ENCODE measurements at regions not wholly inside any gene's neighbourhood (a gene's known extent, or its start where the extent isn't known, plus 50 kb on each side); places are given as distances from the start of the nearest gene placed in this dataset.
"Not testable (repeated sequence)": the region's sequence is repeated elsewhere in the genome, so short reads cannot be mapped to it uniquely, and the experiment has no call there.

GRCh38 chr20:12740647-12741046, 268.1 kb upstream of the SPTLC3 start:
- Histone ChIP-seq H3K4me2 (no peak overlapping the region), H3K4me1 (no peaks in the 10 kb centered on the region), H3K9ac (no peak overlapping the region), H3K27me3 (no peaks in the 10 kb centered on the region), H4K20me1 (no peaks in the 10 kb centered on the region), H3K36me3 (no peaks in the 10 kb centered on the region), H3K9me3 (no peaks in the 10 kb centered on the region), H3K27ac (no peak overlapping the region), H3K4me3 (no peak overlapping the region)
- TF ChIP-seq Cebpa-rat (IDR thresholded peaks at IDR 0.05), result no peak

GRCh38 chr20:12744037-12744436, 264.7 kb upstream of the SPTLC3 start:
- no peaks in the 10 kb centered on the region for H4K20me1 ChIP-seq
- no peak overlapping the region for H3K4me2 ChIP-seq
- H3K4me3 ChIP-seq, result no peak overlapping the region
- no peak overlapping the region for H3K9ac ChIP-seq
- no peaks in the 10 kb centered on the region for H3K9me3 ChIP-seq
- H3K36me3 ChIP-seq, result no peaks in the 10 kb centered on the region
- H3K27ac ChIP-seq, result no peak overlapping the region
- no peaks in the 10 kb centered on the region for H3K27me3 ChIP-seq
- no peaks in the 10 kb centered on the region for H3K4me1 ChIP-seq
- TF ChIP-seq Cebpa-rat (IDR thresholded peaks at IDR 0.05), result no peak

- H3K4me2 ChIP-seq, result no peak overlapping the region
- H4K20me1 ChIP-seq, result no peaks in the 10 kb centered on the region
- no peak overlapping the region for H3K9ac ChIP-seq
- TF ChIP-seq Cebpa-rat (IDR thresholded peaks at IDR 0.05), result no peak
- H3K9me3 ChIP-seq, result no peaks in the 10 kb centered on the region
- no peak overlapping the region for H3K4me3 ChIP-seq
- H3K27ac ChIP-seq, result no peak overlapping the region
- no peaks in the 10 kb centered on the region for H3K4me1 ChIP-seq
- H3K27me3 ChIP-seq, result no peaks in the 10 kb centered on the region
- H3K36me3 ChIP-seq, result no peaks in the 10 kb centered on the region
These were observed 260.3 kb upstream of the SPTLC3 start for GRCh38 chr20:12748359-12748994.

GRCh38 chr20:12750221-12750620, 258.6 kb upstream of the SPTLC3 start:
- H3K9me3 ChIP-seq, result no peaks in the 10 kb centered on the region
- H3K27ac ChIP-seq, result no peak overlapping the region
- H3K9ac ChIP-seq, result no peak overlapping the region
- no peaks in the 10 kb centered on the region for H3K4me1 ChIP-seq
- H3K4me3 ChIP-seq, result no peak overlapping the region
- no peaks in the 10 kb centered on the region for H3K36me3 ChIP-seq
- TF ChIP-seq Cebpa-rat (IDR thresholded peaks at IDR 0.05), result no peak
- no peaks in the 10 kb centered on the region for H3K27me3 ChIP-seq
- no peaks in the 10 kb centered on the region for H4K20me1 ChIP-seq
- no peak overlapping the region for H3K4me2 ChIP-seq

- H3K4me2 ChIP-seq, H3K27ac ChIP-seq, H4K20me1 ChIP-seq, H3K4me1 ChIP-seq, H3K36me3 ChIP-seq, H3K4me3 ChIP-seq, H3K9ac ChIP-seq, H3K9me3 ChIP-seq, H3K27me3 ChIP-seq: not testable (repeated sequence)
These were observed 255.7 kb upstream of the SPTLC3 start for GRCh38 chr20:12752900-12753693.

GRCh38 chr20:12753742-12754141, 255.0 kb upstream of the SPTLC3 start:
- H3K9ac ChIP-seq, H3K27ac ChIP-seq, H3K4me2 ChIP-seq, H3K27me3 ChIP-seq, H3K4me3 ChIP-seq, H3K9me3 ChIP-seq, H3K4me1 ChIP-seq, H4K20me1 ChIP-seq, H3K36me3 ChIP-seq: not testable (repeated sequence)

- H3K9me3 ChIP-seq, H3K4me2 ChIP-seq, H3K27ac ChIP-seq: not testable (repeated sequence)
These were observed 249.3 kb upstream of the SPTLC3 start for GRCh38 chr20:12759493-12759892.

GRCh38 chr20:12762725-12763124, 246.0 kb upstream of the SPTLC3 start:
- Histone ChIP-seq H3K9me3 (no peaks in the 10 kb centered on the region; the same call in 1 of the 2 replicates), H3K4me3 (no peak overlapping the region), H3K9ac (no peak overlapping the region), H3K27me3 (no peaks in the 10 kb centered on the region), H3K4me1 (no peaks in the 10 kb centered on the region), H3K36me3 (no peaks in the 10 kb centered on the region), H4K20me1 (no peaks in the 10 kb centered on the region), H3K4me2 (no peak overlapping the region), H3K27ac (no peak overlapping the region)
- no peak for TF ChIP-seq Cebpa-rat (IDR thresholded peaks at IDR 0.05)

More at GRCh38 chr20:12759493-12759892, 249.3 kb upstream of the SPTLC3 start:
- H3K27me3 ChIP-seq, H3K4me3 ChIP-seq, H3K4me1 ChIP-seq, H3K36me3 ChIP-seq, H4K20me1 ChIP-seq, H3K9ac ChIP-seq: not testable (repeated sequence)

- no peaks in the 10 kb centered on the region; the same call in 1 of the 2 replicates for H3K9me3 ChIP-seq
- no peak overlapping the region for H3K9ac ChIP-seq
- H4K20me1 ChIP-seq, result no peaks in the 10 kb centered on the region
- H3K27ac ChIP-seq, result no peak overlapping the region
- no peaks in the 10 kb centered on the region for H3K4me1 ChIP-seq
- TF ChIP-seq Cebpa-rat (IDR thresholded peaks at IDR 0.05), result no peak
- no peak overlapping the region for H3K4me3 ChIP-seq
- H3K27me3 ChIP-seq, result no peaks in the 10 kb centered on the region
- no peaks in the 10 kb centered on the region for H3K36me3 ChIP-seq
- H3K4me2 ChIP-seq, result no peak overlapping the region
These were observed 245.4 kb upstream of the SPTLC3 start for GRCh38 chr20:12763406-12763805.

- no peak overlapping the region for H3K27ac ChIP-seq
- no peaks in the 10 kb centered on the region; the same call in 1 of the 2 replicates for H3K9me3 ChIP-seq
- H3K27me3 ChIP-seq, result no peaks in the 10 kb centered on the region
- H3K4me1 ChIP-seq, result no peaks in the 10 kb centered on the region
- no peaks in the 10 kb centered on the region for H4K20me1 ChIP-seq
- no peak overlapping the region for H3K9ac ChIP-seq
- H3K4me3 ChIP-seq, result no peak overlapping the region
- H3K36me3 ChIP-seq, result no peaks in the 10 kb centered on the region
- H3K4me2 ChIP-seq, result no peak overlapping the region
- no peak for TF ChIP-seq Cebpa-rat (IDR thresholded peaks at IDR 0.05)
These were observed 244.7 kb upstream of the SPTLC3 start for GRCh38 chr20:12764053-12764452.

Data from BLaER1 (cell line).